ENCODE measurements at regions not wholly inside any gene's neighbourhood (a gene's known extent, or its start where the extent isn't known, plus 50 kb on each side); places are given as distances from the start of the nearest gene placed in this dataset.

- TF ChIP-seq EZH2phosphoT487 (IDR thresholded peaks at IDR 0.05; ENCODE audit: borderline replicate concordance, low read length) (no peak), CTCF (IDR thresholded peaks at IDR 0.05; ENCODE audit: low read depth, low read length, poor library complexity, severe bottlenecking) (no peak)
- Histone ChIP-seq H3K4me1 (ENCODE audit: control insufficient read depth, low read length) (no peaks in the 10 kb centered on the region), H3K27me3 (ENCODE audit: control insufficient read depth, low read length) (peaks cover 41% of the 10 kb centered on the region)
Observed at GRCh38 chr6:41411961-41412360, 76.6 kb downstream of the NCR2 start.

DNA sequence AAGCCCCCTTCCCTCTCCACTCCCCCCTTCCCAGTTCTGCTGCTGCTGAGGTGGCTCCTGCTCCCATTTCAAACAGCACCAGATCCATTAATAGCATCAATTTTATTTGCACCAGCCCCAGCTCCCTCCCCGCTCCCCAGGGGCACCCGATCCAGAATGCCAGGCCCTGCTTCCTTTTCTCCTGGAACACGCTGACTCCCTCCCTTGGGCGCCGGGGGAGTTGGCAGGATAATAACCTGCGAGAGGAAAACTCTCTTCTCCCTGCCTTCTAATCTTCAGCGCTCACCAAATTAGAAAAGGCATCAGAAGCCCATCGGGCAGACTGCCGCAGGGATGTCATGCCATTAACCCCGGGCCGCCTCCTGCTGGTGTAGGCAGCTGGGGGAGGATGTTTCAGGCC, 77.8 kb downstream of the NCR2 start:
- H3K4me1 ChIP-seq (ENCODE audit: control insufficient read depth, low read length), result no peaks in the 10 kb centered on the region
- no peak overlapping the region for H3K4me2 ChIP-seq (ENCODE audit: low read length)
- H3K36me3 ChIP-seq (ENCODE audit: control insufficient read depth, low read length), result no peaks in the 10 kb centered on the region
- H3F3A ChIP-seq (ENCODE audit: control insufficient read depth, insufficient read depth), result no peaks in the 10 kb centered on the region
- no peaks in the 10 kb centered on the region for H4K20me1 ChIP-seq (ENCODE audit: control insufficient read depth, insufficient read depth, low read depth, low read length)
- TF ChIP-seq EZH2phosphoT487 (IDR thresholded peaks at IDR 0.05; ENCODE audit: borderline replicate concordance, low read length), result no peak
- TF ChIP-seq CTCF (IDR thresholded peaks at IDR 0.05; ENCODE audit: low read depth, low read length, poor library complexity, severe bottlenecking), result no peak
- H3K27ac ChIP-seq (ENCODE audit: low read depth, low read length), result no peak overlapping the region
- no peaks in the 10 kb centered on the region for H3K9me2 ChIP-seq (replicated peaks; ENCODE audit: control insufficient read depth, low read length)
- no peaks in the 10 kb centered on the region for H3K9me3 ChIP-seq (ENCODE audit: control insufficient read depth, insufficient read depth, low read length)
- H3K27me3 ChIP-seq (ENCODE audit: control insufficient read depth, low read length), result peaks cover 54% of the 10 kb centered on the region
- H3K79me2 ChIP-seq (ENCODE audit: control insufficient read depth, low read length), result no peaks in the 10 kb centered on the region
- no peak overlapping the region for H3K4me3 ChIP-seq (ENCODE audit: low read length)

More at GRCh38 chr6:41411961-41412360, 76.6 kb downstream of the NCR2 start:
- H3K79me2 ChIP-seq (ENCODE audit: control insufficient read depth, low read length), result no peaks in the 10 kb centered on the region
- no peaks in the 10 kb centered on the region for H3F3A ChIP-seq (ENCODE audit: control insufficient read depth, insufficient read depth)
- H3K9me3 ChIP-seq (ENCODE audit: control insufficient read depth, insufficient read depth, low read length), result no peaks in the 10 kb centered on the region
- H3K4me3 ChIP-seq (ENCODE audit: low read length), result no peak overlapping the region
- no peak overlapping the region for H3K4me2 ChIP-seq (ENCODE audit: low read length)
- no peaks in the 10 kb centered on the region for H3K9me2 ChIP-seq (replicated peaks; ENCODE audit: control insufficient read depth, low read length)
- H3K36me3 ChIP-seq (ENCODE audit: control insufficient read depth, low read length), result no peaks in the 10 kb centered on the region
- H3K27ac ChIP-seq (ENCODE audit: low read depth, low read length), result no peak overlapping the region
- H4K20me1 ChIP-seq (ENCODE audit: control insufficient read depth, insufficient read depth, low read depth, low read length), result no peaks in the 10 kb centered on the region

DNA sequence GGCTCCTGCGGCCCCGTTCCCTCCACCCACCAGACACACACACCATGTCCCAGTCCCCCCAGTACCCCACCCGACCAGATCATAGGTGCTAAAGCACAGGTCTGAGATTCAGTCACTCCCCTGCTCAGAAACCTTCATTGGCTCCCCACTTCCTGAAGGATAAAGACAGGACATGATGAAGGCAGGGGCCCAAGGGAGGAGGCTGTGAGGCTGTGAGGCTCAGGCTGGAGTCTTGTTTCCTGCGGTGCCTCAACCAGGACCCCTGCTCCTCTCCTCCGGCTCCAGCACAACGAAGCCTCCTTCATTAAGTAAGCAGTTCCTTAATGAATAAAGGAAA, 81.1 kb downstream of the NCR2 start:
- TF ChIP-seq EZH2phosphoT487 (IDR thresholded peaks at IDR 0.05; ENCODE audit: borderline replicate concordance, low read length), result no peak
- TF ChIP-seq CTCF (IDR thresholded peaks at IDR 0.05; ENCODE audit: low read depth, low read length, poor library complexity, severe bottlenecking), result no peak
- no peaks in the 10 kb centered on the region for H3K79me2 ChIP-seq (ENCODE audit: control insufficient read depth, low read length)
- no peaks in the 10 kb centered on the region for H3F3A ChIP-seq (ENCODE audit: control insufficient read depth, insufficient read depth)
- H3K4me3 ChIP-seq (ENCODE audit: low read length), result no peak overlapping the region
- no peaks in the 10 kb centered on the region for H3K9me3 ChIP-seq (ENCODE audit: control insufficient read depth, insufficient read depth, low read length)
- no peak overlapping the region for H3K4me2 ChIP-seq (ENCODE audit: low read length)
- H4K20me1 ChIP-seq (ENCODE audit: control insufficient read depth, insufficient read depth, low read depth, low read length), result no peaks in the 10 kb centered on the region
- no peak overlapping the region for H3K27ac ChIP-seq (ENCODE audit: low read depth, low read length)
- H3K27me3 ChIP-seq (ENCODE audit: control insufficient read depth, low read length), result peaks cover 77% of the 10 kb centered on the region
- H3K4me1 ChIP-seq (ENCODE audit: control insufficient read depth, low read length), result no peaks in the 10 kb centered on the region
- H3K36me3 ChIP-seq (ENCODE audit: control insufficient read depth, low read length), result no peaks in the 10 kb centered on the region
- no peaks in the 10 kb centered on the region for H3K9me2 ChIP-seq (replicated peaks; ENCODE audit: control insufficient read depth, low read length)

GRCh38 chr6:41418741-41419140, 83.3 kb downstream of the NCR2 start:
- Histone ChIP-seq H3F3A (ENCODE audit: control insufficient read depth, insufficient read depth) (no peaks in the 10 kb centered on the region), H3K9me3 (ENCODE audit: control insufficient read depth, insufficient read depth, low read length) (no peaks in the 10 kb centered on the region), H3K4me3 (ENCODE audit: low read length) (no peak overlapping the region), H3K9me2 (replicated peaks; ENCODE audit: control insufficient read depth, low read length) (no peaks in the 10 kb centered on the region), H3K79me2 (ENCODE audit: control insufficient read depth, low read length) (no peaks in the 10 kb centered on the region), H3K27me3 (ENCODE audit: control insufficient read depth, low read length) (peaks cover 81% of the 10 kb centered on the region), H4K20me1 (ENCODE audit: control insufficient read depth, insufficient read depth, low read depth, low read length) (no peaks in the 10 kb centered on the region), H3K4me1 (ENCODE audit: control insufficient read depth, low read length) (no peaks in the 10 kb centered on the region), H3K27ac (ENCODE audit: low read depth, low read length) (no peak overlapping the region), H3K36me3 (ENCODE audit: control insufficient read depth, low read length) (no peaks in the 10 kb centered on the region), H3K4me2 (ENCODE audit: low read length) (no peak overlapping the region)
- TF ChIP-seq CTCF (IDR thresholded peaks at IDR 0.05; ENCODE audit: low read depth, low read length, poor library complexity, severe bottlenecking) (no peak), EZH2phosphoT487 (IDR thresholded peaks at IDR 0.05; ENCODE audit: borderline replicate concordance, low read length) (no peak)

Measured in DOHH2 (cell line).